Mononuclear cell (primary cell): ENCODE measurements at regions not wholly inside any gene's neighbourhood (a gene's known extent, or its start where the extent isn't known, plus 50 kb on each side); places are given as distances from the start of the nearest gene placed in this dataset.

ENCODE experiments used
- H3K27me3 ChIP-seq: 2 replicates; pipeline ENCODE4 v1.6.0; 2011; ENCODE audit warnings: low read length, control low read depth; ENCODE audit not compliant: insufficient read depth
- H3K4me1 ChIP-seq: 2 replicates; pipeline ENCODE4 v1.5.1; 2011; ENCODE audit warnings: mild to moderate bottlenecking, low read length, control low read depth; ENCODE audit not compliant: insufficient read depth
- H3K4me3 ChIP-seq: 2 replicates; pipeline ENCODE4 v1.5.1; 2011; ENCODE audit warnings: mild to moderate bottlenecking, low read length, moderate library complexity
- H3K9me3 ChIP-seq: 2 replicates; pipeline ENCODE4 v1.5.1; 2011; ENCODE audit warnings: low read depth, mild to moderate bottlenecking, control low read depth, low read length

DNA sequence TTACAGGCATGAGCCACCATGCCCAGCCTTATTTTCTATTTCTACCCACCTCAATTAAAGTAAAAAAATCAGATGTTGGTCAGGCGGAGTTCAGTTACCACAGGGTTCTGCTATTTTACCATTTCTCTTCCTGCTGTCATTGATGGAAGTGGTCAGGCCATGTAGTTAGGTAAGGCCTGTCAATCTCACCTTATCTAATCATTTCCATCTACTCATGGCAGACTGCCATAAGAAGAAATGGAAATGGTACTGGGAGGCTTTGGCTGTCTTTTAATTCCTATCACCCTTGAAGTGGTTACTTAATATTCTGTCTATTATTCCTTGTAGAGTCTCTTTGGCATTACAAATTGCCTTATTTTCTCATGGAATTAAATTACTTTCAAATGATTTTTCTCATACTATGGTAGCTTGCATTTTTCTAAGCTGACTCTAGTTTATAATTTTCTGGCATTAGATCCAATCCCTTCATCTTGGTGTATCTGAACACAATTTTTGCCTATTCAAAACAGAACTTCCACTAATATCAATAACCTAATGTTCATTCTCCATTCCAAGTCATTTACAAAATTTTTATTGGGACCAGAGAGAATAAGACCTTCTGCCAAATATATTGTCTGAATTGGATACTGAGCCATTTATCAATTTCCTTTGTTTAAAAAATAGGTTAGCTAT is 198.7 kb downstream of the DACT1 start:
- no peaks in the 10 kb centered on the region for H3K27me3 ChIP-seq
- no peaks in the 10 kb centered on the region for H3K9me3 ChIP-seq
- no peak overlapping the region for H3K4me3 ChIP-seq
- H3K4me1 ChIP-seq = no peaks in the 10 kb centered on the region

DNA sequence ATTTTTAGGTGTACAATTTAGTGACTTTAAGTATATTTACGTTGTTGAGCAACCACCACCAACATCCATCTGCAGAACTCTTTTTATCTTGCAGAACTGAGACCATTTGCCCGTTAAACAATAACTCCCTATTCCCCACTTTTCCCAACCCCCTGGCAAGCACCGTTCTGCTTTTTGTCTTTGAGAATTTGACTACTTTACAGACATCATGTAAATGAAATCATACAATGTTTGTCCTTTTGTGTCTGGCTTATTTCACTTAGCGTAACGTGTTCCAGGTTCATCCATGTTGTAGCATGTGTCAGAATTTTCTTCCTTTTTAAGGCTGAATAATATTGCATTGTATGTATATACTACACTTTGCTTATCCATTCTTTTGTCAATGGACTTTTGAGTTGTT is 201.5 kb downstream of the DACT1 start:
- H3K4me3 ChIP-seq = no peak overlapping the region
- no peaks in the 10 kb centered on the region for H3K27me3 ChIP-seq
- H3K9me3 ChIP-seq = no peaks in the 10 kb centered on the region
- H3K4me1 ChIP-seq = no peaks in the 10 kb centered on the region

GRCh38 chr14:58844544-58844943 is 206.8 kb downstream of the DACT1 start:
- H3K4me1 ChIP-seq = no peaks in the 10 kb centered on the region
- H3K9me3 ChIP-seq = no peaks in the 10 kb centered on the region
- no peak overlapping the region for H3K4me3 ChIP-seq
- no peaks in the 10 kb centered on the region for H3K27me3 ChIP-seq

DNA sequence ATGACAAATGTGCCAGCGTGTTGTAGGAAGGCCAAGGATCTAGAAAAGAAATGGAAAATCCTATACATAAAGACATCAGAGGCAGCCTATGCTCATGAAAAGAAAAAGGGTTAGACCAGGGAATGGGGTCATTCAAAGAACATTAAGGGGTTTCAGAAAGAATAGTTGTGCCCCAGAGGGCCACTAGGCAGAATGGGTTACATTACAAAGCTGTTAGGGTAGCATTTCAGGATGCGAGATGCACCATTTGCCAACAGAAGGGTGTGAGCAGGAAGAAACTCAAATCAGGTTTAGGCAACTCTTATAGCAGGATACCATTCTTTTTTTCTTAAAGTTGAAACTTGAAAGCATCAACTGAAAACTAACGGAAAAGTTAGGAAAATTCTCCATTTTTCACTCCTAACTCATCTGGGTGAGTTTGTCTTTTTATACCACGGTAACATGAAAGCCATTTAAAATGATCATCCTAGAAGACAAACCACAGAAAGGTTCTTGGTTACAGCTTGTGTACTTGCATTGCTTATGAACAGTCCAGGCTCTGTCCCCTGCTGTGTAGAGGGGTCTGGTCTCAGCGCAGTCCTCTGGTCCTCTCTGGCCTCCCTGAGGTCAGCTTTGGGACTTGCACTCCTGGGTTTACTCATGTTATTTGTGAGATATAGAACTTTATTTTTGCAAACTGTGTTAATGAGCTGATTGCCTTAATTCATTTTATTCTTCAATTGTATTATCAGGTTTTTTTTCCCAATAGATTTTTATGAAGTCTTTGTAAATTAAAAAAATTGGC is 209.1 kb downstream of the DACT1 start:
- H3K4me3 ChIP-seq = no peak overlapping the region
- no peaks in the 10 kb centered on the region for H3K9me3 ChIP-seq
- H3K4me1 ChIP-seq = no peaks in the 10 kb centered on the region
- no peaks in the 10 kb centered on the region for H3K27me3 ChIP-seq

GRCh38 chr14:58848365-58848764 is 210.6 kb downstream of the DACT1 start:
- Histone ChIP-seq H3K4me3 (no peak overlapping the region), H3K9me3 (no peaks in the 10 kb centered on the region), H3K4me1 (no peaks in the 10 kb centered on the region), H3K27me3 (no peaks in the 10 kb centered on the region)

DNA sequence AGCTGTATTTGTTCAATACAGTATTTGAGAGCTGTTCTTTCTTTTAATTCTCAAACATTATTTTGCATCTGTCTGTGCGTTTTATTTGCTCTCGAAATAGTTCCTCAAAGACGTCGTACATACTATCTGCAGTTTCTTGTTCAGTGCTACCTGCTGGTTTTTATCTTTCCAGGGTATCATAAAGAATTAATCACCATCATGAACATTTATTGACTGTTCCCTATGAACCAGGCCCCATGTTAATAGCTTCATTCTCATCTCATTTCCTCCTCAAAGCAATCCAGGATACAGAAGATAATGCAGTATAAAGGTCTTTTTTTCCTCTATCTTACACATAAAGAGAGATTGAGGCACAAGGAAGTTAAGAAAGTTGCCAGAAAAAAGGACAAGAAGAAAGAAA is 211.8 kb downstream of the DACT1 start:
- H3K4me3 ChIP-seq = no peak overlapping the region
- H3K27me3 ChIP-seq = no peaks in the 10 kb centered on the region
- H3K4me1 ChIP-seq = no peaks in the 10 kb centered on the region
- H3K9me3 ChIP-seq = no peaks in the 10 kb centered on the region

DNA sequence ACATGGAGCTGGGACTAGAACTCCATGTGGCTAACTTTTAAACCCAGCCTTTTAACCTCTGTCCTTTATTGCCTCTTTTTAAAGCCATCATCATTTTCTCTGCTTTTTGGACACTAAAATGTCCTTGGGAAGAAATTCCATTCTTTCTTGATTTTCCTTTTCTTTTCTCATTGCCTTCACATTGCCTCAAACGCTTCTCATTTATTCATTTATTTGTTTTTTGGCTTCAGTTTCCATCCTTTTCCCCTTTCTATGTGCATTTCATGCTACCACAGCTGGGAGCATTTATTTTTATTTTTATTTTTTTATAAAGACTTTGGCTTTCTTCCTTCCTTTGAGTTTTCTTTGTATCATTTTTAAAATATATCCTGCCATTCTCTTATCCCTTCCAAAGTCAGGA is 212.2 kb downstream of the DACT1 start:
- H3K27me3 ChIP-seq = no peaks in the 10 kb centered on the region
- no peaks in the 10 kb centered on the region for H3K9me3 ChIP-seq
- H3K4me1 ChIP-seq = no peaks in the 10 kb centered on the region
- H3K4me3 ChIP-seq = no peak overlapping the region

- H3K9me3 ChIP-seq = peaks cover 19% of the 10 kb centered on the region
- H3K4me1 ChIP-seq = no peaks in the 10 kb centered on the region
- no peaks in the 10 kb centered on the region for H3K27me3 ChIP-seq
- H3K4me3 ChIP-seq = no peak overlapping the region
These were observed 223.8 kb downstream of the DACT1 start for GRCh38 chr14:58861586-58861985.

- no peak overlapping the region for H3K4me3 ChIP-seq
- no peaks in the 10 kb centered on the region for H3K27me3 ChIP-seq
- H3K9me3 ChIP-seq = peaks cover 19% of the 10 kb centered on the region
- H3K4me1 ChIP-seq = no peaks in the 10 kb centered on the region
These were observed 224.8 kb downstream of the DACT1 start for GRCh38 chr14:58862416-58863160.

DNA sequence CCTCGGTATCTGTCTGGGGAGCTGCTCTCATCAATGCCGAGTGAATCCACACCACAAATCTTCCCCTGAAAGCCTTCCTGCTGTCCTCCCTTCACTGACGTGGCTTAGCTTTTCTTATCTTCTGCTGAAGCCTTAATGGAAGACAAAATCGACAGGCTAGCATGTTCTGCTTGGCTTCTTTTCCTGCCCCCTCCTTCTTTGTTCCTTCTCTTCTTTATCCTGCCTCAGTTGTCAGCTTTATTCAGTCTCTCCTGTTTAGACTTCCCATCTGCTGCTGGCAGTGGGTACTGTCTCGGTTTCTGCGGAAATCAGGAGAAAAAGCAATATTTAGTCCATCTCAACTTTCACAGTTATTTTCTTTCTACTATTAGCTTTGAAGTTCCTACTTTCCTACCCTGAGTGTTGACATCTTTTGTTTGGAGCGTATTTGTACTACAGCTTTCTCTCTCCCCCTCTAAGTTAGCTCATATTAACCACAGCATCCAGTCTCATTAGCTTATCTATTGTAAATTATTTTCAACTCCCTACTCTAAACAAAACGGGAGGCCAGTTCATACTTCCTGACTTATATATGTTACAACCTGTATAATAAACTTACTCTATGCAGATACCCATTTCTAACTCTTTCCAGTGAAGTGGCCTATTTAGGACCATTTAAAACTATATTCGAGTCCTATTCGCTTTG is 226.0 kb downstream of the DACT1 start:
- H3K4me1 ChIP-seq = no peaks in the 10 kb centered on the region
- no peaks in the 10 kb centered on the region for H3K27me3 ChIP-seq
- peaks cover 6% of the 10 kb centered on the region for H3K9me3 ChIP-seq
- H3K4me3 ChIP-seq = no peak overlapping the region

DNA sequence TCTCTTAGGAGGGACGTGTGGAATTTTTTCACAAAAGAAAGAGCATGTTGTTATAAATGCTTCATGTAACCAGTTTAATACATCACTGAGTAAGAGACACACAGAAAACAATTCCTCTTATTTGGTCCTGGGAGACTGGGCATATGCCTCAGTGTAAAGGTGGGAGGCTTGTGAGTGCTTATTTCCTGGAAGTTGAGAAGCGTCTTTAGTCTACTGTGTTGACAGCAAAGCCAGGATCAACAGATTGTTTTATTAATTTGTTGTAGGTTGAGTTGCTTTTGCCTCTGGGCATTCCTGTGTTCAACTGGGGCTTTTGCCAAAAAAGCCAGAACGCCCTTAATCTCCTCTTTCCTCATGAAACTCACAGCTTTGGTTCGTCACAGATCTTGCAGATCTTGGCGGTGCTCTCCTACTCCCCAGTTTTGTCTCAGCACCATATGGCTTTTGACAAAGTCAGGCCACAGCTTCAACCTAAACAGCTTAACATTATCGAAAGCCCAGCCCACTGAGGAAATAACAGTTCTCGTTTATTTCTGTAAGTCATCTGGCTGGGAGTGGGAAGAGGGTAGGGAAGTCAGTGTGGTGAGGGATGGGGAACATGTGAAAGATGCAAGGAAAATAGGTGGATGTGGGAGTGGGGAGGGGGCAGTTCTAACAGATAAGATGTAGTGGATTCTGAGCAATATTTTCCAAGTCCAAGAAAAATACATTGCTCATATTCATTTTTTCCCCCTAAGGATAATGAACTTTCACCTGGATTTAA is 227.2 kb downstream of the DACT1 start:
- Histone ChIP-seq H3K4me3 (no peak overlapping the region), H3K4me1 (no peaks in the 10 kb centered on the region), H3K9me3 (no peaks in the 10 kb centered on the region), H3K27me3 (no peaks in the 10 kb centered on the region)

DNA sequence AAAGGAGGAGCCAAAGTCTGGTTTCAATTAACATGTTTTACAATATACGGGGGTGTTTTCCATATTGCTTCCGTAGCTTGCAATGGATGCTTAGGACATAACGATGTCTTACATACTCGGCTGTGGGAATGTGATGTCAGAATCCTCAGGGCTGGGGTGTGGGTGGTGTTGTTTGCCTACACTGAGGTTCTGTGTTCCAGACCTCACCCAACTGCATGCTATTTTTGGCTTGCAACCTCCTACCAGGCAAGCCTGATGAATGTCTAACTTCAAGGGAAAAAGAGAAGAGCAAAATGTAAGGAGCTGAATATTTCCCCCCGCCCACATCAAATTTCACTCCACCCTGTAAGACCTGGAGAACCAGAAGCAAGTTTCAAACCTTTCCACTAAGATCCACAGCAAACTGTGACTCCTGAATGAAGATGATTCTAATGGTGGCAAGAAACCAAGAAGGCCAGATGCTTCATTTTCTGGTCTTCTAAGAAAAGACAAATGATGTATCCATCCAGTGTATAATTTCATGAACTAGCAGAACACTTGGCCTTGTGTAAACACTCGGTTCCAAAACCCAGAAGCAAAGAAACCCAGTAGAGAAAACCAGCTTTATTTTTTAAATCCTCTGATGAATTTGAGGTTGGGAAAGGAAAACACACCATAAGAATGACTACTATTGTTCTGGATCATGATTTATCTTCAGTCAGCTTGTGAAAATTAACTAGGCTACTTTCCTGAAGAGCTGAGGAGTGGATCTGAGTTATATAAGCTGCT is 227.9 kb downstream of the DACT1 start:
- Histone ChIP-seq H3K9me3 (no peaks in the 10 kb centered on the region), H3K27me3 (no peaks in the 10 kb centered on the region), H3K4me3 (no peak overlapping the region), H3K4me1 (no peaks in the 10 kb centered on the region)

DNA sequence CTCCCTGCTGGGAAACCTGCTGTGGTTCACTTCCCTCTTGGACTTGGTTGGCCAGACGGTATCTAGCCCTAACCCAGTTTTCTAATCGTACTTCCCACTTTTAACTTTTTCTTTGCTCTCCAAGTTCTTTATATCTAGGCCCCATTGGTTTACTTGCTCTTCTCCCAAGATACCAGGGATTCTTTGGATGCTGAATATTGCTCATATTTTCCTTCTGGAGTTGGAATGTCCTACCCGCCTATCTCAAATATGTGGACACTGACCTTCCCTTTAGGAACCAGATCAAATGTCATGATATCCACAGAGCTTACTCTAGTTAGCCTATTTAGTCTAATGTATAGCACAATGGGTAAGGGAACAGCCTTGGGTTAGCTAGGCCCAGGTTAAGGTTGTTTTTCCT is 228.6 kb downstream of the DACT1 start:
- H3K4me1 ChIP-seq = no peaks in the 10 kb centered on the region
- no peak overlapping the region for H3K4me3 ChIP-seq
- H3K27me3 ChIP-seq = no peaks in the 10 kb centered on the region
- H3K9me3 ChIP-seq = no peaks in the 10 kb centered on the region

GRCh38 chr14:58870961-58871360 is 233.2 kb downstream of the DACT1 start:
- Histone ChIP-seq H3K27me3 (no peaks in the 10 kb centered on the region), H3K4me3 (no peak overlapping the region), H3K4me1 (no peaks in the 10 kb centered on the region), H3K9me3 (no peaks in the 10 kb centered on the region)
